ENCODE measurements at regions not wholly inside any gene's neighbourhood (a gene's known extent, or its start where the extent isn't known, plus 50 kb on each side); places are given as distances from the start of the nearest gene placed in this dataset.

GRCh38 chr12:65586796-65587195 is 237.5 kb upstream of the HMGA2 start:
- TF ChIP-seq CHD4 (IDR thresholded peaks at IDR 0.05; ENCODE audit: borderline replicate concordance) (no peak), TFCP2L1 (CRISPR knock-in tag; IDR thresholded peaks at IDR 0.05) (no peak), EP300 (IDR thresholded peaks at IDR 0.05) (no peak), POLR2A (IDR thresholded peaks at IDR 0.05; ENCODE audit: low read length) (no peak), TP53 (CRISPR knock-in tag; IDR thresholded peaks at IDR 0.05) (no peak), HDAC2 (IDR thresholded peaks at IDR 0.05) (no peak), POLR2AphosphoS2 (conservative IDR thresholded peaks at IDR 0.05; ENCODE audit: low read length) (no peak), ESRRA (IDR thresholded peaks at IDR 0.05; ENCODE audit: borderline replicate concordance, low read length) (no peak)
- TF ChIP-seq, protein P1, sequence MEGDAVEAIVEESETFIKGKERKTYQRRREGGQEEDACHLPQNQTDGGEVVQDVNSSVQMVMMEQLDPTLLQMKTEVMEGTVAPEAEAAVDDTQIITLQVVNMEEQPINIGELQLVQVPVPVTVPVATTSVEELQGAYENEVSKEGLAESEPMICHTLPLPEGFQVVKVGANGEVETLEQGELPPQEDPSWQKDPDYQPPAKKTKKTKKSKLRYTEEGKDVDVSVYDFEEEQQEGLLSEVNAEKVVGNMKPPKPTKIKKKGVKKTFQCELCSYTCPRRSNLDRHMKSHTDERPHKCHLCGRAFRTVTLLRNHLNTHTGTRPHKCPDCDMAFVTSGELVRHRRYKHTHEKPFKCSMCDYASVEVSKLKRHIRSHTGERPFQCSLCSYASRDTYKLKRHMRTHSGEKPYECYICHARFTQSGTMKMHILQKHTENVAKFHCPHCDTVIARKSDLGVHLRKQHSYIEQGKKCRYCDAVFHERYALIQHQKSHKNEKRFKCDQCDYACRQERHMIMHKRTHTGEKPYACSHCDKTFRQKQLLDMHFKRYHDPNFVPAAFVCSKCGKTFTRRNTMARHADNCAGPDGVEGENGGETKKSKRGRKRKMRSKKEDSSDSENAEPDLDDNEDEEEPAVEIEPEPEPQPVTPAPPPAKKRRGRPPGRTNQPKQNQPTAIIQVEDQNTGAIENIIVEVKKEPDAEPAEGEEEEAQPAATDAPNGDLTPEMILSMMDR (IDR thresholded peaks at IDR 0.05) = no peak
- TF ChIP-seq, protein P2, sequence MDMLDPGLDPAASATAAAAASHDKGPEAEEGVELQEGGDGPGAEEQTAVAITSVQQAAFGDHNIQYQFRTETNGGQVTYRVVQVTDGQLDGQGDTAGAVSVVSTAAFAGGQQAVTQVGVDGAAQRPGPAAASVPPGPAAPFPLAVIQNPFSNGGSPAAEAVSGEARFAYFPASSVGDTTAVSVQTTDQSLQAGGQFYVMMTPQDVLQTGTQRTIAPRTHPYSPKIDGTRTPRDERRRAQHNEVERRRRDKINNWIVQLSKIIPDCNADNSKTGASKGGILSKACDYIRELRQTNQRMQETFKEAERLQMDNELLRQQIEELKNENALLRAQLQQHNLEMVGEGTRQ (IDR thresholded peaks at IDR 0.05) = no peak

Measured in A549 (cell line).